ENCODE measurements at regions not wholly inside any gene's neighbourhood (a gene's known extent, or its start where the extent isn't known, plus 50 kb on each side); places are given as distances from the start of the nearest gene placed in this dataset.

DNA sequence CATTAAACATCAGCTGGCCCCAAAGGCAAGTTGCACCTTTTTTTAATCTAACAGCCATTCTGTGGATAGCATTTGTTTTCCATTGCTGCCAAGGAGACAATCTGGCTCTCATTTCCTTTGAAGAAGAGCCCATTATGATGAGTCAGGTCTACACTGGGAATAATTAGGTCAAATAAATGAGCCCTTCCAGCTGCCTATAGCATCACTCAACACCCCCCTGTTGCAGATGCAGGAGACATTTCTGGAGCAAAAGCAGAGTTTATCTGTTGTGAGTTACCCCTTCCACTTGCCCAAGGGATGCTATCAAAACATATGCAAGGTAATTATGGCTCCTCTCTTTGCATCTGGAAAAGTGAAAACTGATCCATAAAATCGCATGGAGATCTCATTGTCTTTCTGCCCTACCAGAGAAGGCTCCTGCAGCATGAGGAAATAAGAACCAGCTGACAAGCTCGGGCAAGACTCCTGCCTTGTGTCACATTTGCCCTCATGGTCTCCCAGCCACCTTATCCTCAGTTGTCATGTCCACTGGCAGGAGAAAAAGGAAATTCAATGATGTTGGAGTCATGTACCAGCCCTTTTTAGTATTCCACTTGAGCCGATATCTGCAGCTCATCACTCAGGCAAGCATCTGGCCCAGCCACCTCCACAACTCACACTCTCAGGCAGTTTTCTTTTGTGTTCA is 135.9 kb downstream of the SLC30A10 start:
- Histone ChIP-seq H4K8ac (ENCODE audit: low read depth in 2 of 2, low read length in 2 of 2) (no peak overlapping the region), H3K18ac (ENCODE audit: low read depth, low read length) (no peak overlapping the region), H2BK120ac (ENCODE audit: low read depth, low read length) (no peak overlapping the region), H3K4me3 (ENCODE audit: insufficient read depth, low read depth, low read length) (no peak overlapping the region), H2BK5ac (ENCODE audit: low read depth, low read length, poor library complexity, severe bottlenecking) (no peak overlapping the region), H2AFZ (replicated peaks; ENCODE audit: low read length, poor library complexity) (no peak overlapping the region), H4K91ac (ENCODE audit: insufficient read depth, low read depth, low read length) (no peak overlapping the region), H2BK20ac (ENCODE audit: low read depth, low read length) (no peak overlapping the region), H3K4me2 (ENCODE audit: low read depth, low read length) (no peak overlapping the region), H3K9me3 (ENCODE audit: control insufficient read depth, insufficient read depth, low read length) (no peaks in the 10 kb centered on the region), H2AK9ac (replicated peaks; ENCODE audit: low read depth, low read length, poor library complexity) (no peak overlapping the region), H3K14ac (replicated peaks; ENCODE audit: low read depth, low read length) (no peak overlapping the region), H2BK15ac (ENCODE audit: low read depth, low read length) (no peak overlapping the region), H2AK5ac (ENCODE audit: low read depth, low read length) (no peak overlapping the region), H3K79me1 (ENCODE audit: low read depth in 1 of 2, low read length in 2 of 2) (no peaks in the 10 kb centered on the region), H3K23ac (ENCODE audit: low read depth, low read length) (no peak overlapping the region), H3K27ac (ENCODE audit: insufficient read depth, low read length) (no peak overlapping the region), H3K36me3 (ENCODE audit: control insufficient read depth, insufficient read depth, low read length) (no peaks in the 10 kb centered on the region), H3K27me3 (ENCODE audit: control insufficient read depth, insufficient read depth, low read length) (no peaks in the 10 kb centered on the region), H3K4me1 (ENCODE audit: control insufficient read depth, insufficient read depth, low read length) (peaks cover 4% of the 10 kb centered on the region; the same call in 1 of the 2 replicates), H4K20me1 (ENCODE audit: insufficient read depth, low read length) (no peaks in the 10 kb centered on the region), H3K56ac (ENCODE audit: extremely low read depth, insufficient read depth, low read length) (no peak overlapping the region), H3K4ac (ENCODE audit: low read depth, low read length) (no peak overlapping the region), H3K9me1 (ENCODE audit: insufficient read depth, low read length) (no peaks in the 10 kb centered on the region; the same call in 1 of the 2 replicates), H4K5ac (ENCODE audit: low read depth, low read length) (no peak overlapping the region), H3K9ac (ENCODE audit: low read depth, low read length) (no peak overlapping the region)
- ATAC-seq (ENCODE audit: low read depth) (peak; percentile 15; the same call in 1 of the 2 replicates), DNase-seq (peak; percentile 75)
- in situ Hi-C loops (cut with MboI; ENCODE audit: low sequenced_read_pairs) (no loop called here), dilution Hi-C loops (cut with HindIII; ENCODE audit: low sequenced_read_pairs, unreplicated experiment) (no loop called here), intact Hi-C loops (cut with micrococcal nuclease) (no loop called here)
- POLR2A ChIA-PET (ENCODE audit: unreplicated experiment): no interaction called here
- no TSS peak for BruUV-seq (replicated peaks)
- CTCF ChIA-PET: no interaction called here
- WGBS, 2 experiments (ENCODE audit: extremely low coverage in 2 of 2, insufficient read length in 1 of 2): 83% methylated on average over 2 of the region's 3 CpGs; no CpG with 5 or more reads in 1 of the 2 experiments
- no peak for TF ChIP-seq RCOR1 (IDR thresholded peaks at IDR 0.05; ENCODE audit: insufficient replicate concordance, low read length)
- no peak for TF ChIP-seq RAD21 (IDR thresholded peaks at IDR 0.05; ENCODE audit: low read length)
- 0 out of 2 replicates have a peak, but pooled peaks have one; percentile 12 for TF ChIP-seq FOS (IDR thresholded peaks at IDR 0.05; ENCODE audit: low read depth, low read length)
- TF ChIP-seq BHLHE40 (IDR thresholded peaks at IDR 0.05; ENCODE audit: low read depth, low read length): no peak
- TF ChIP-seq, protein P1, sequence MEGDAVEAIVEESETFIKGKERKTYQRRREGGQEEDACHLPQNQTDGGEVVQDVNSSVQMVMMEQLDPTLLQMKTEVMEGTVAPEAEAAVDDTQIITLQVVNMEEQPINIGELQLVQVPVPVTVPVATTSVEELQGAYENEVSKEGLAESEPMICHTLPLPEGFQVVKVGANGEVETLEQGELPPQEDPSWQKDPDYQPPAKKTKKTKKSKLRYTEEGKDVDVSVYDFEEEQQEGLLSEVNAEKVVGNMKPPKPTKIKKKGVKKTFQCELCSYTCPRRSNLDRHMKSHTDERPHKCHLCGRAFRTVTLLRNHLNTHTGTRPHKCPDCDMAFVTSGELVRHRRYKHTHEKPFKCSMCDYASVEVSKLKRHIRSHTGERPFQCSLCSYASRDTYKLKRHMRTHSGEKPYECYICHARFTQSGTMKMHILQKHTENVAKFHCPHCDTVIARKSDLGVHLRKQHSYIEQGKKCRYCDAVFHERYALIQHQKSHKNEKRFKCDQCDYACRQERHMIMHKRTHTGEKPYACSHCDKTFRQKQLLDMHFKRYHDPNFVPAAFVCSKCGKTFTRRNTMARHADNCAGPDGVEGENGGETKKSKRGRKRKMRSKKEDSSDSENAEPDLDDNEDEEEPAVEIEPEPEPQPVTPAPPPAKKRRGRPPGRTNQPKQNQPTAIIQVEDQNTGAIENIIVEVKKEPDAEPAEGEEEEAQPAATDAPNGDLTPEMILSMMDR (conservative IDR thresholded peaks at IDR 0.05; ENCODE audit: low read depth, low read length): no peak
- no peak for TF ChIP-seq CEBPB (IDR thresholded peaks at IDR 0.05; ENCODE audit: low read depth, low read length)
- TF ChIP-seq, protein P2, sequence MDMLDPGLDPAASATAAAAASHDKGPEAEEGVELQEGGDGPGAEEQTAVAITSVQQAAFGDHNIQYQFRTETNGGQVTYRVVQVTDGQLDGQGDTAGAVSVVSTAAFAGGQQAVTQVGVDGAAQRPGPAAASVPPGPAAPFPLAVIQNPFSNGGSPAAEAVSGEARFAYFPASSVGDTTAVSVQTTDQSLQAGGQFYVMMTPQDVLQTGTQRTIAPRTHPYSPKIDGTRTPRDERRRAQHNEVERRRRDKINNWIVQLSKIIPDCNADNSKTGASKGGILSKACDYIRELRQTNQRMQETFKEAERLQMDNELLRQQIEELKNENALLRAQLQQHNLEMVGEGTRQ (IDR thresholded peaks at IDR 0.05; ENCODE audit: low read depth, low read length): no peak
- TF ChIP-seq CHD1 (IDR thresholded peaks at IDR 0.05; ENCODE audit: low read depth, low read length): no peak
